Activated CD4-positive, alpha-beta memory T cell treated with anti-CD3 and anti-CD28 coated beads, Interleukin-2, amount 10 ng/mL, durations not matched to agents 7 days and 5 days (primary cell): ENCODE measurements at regions not wholly inside any gene's neighbourhood (a gene's known extent, or its start where the extent isn't known, plus 50 kb on each side); places are given as distances from the start of the nearest gene placed in this dataset.
A peak's percentile ranks its signal among the peaks of the same experiment; 100 is the strongest.

Source experiments
- CTCF ChIA-PET: fragments of 350-600 bp; sonication (Branson Sonifier 250); formaldehyde crosslinking; loops from one replicate; lab custom pipeline; 2021; ENCODE audit warnings: antibody characterized with exemption, inconsistent platforms; lab: Charles Lee
- POLR2A ChIA-PET: fragments of 350-600 bp; sonication (Branson Sonifier 250); formaldehyde crosslinking; loops from one replicate; lab custom pipeline; 2021; ENCODE audit warnings: antibody characterized with exemption; lab: Charles Lee
- DNase-seq: peaks from one replicate; pipeline ENCODE4 v3.0.0-alpha.2; 2020
- H3K27ac Mint-ChIP-seq: one replicate; pipeline ENCODE4 v1.8.0; 2021; ENCODE audit warnings: mild to moderate bottlenecking, mixed read lengths
- H3K27me3 Mint-ChIP-seq: one replicate; pipeline ENCODE4 v1.8.0; 2021; ENCODE audit warnings: mixed read lengths
- H3K36me3 Mint-ChIP-seq: one replicate; pipeline ENCODE4 v1.8.0; 2021; ENCODE audit warnings: low read depth, mixed read lengths
- H3K4me1 Mint-ChIP-seq: one replicate; pipeline ENCODE4 v1.8.0; 2021; ENCODE audit warnings: mixed read lengths
- H3K4me3 Mint-ChIP-seq: one replicate; pipeline ENCODE4 v1.8.0; 2021; ENCODE audit warnings: mild to moderate bottlenecking, mixed read lengths
- H3K9me3 Mint-ChIP-seq: one replicate; pipeline ENCODE4 v1.8.0; 2021; ENCODE audit warnings: mixed read lengths

GRCh38 chr9:134214386-134214765 lies 50.0 kb upstream of the RNU6ATAC start:
- H3K9me3 Mint-ChIP-seq, result peaks cover 4% of the 10 kb centered on the region
- H3K4me3 Mint-ChIP-seq, result no peak overlapping the region
- ChIA-PET POLR2A (no interaction called here), CTCF (no interaction called here)
- H3K27ac Mint-ChIP-seq, result no peak overlapping the region
- no peak for DNase-seq
- H3K36me3 Mint-ChIP-seq, result no peaks in the 10 kb centered on the region
- H3K27me3 Mint-ChIP-seq, result no peaks in the 10 kb centered on the region
- H3K4me1 Mint-ChIP-seq, result no peaks in the 10 kb centered on the region

- CTCF ChIA-PET, result no interaction called here
Observed at GRCh38 chr9:134214766-134215419, 50.5 kb upstream of the RNU6ATAC start.

GRCh38 chr9:134215420-134215698 lies 51.0 kb upstream of the RNU6ATAC start:
- H3K4me3 Mint-ChIP-seq, result no peak overlapping the region
- H3K27me3 Mint-ChIP-seq, result no peaks in the 10 kb centered on the region
- peaks cover 4% of the 10 kb centered on the region for H3K9me3 Mint-ChIP-seq
- ChIA-PET POLR2A (no interaction called here), CTCF (no interaction called here)
- DNase-seq, result no peak
- H3K4me1 Mint-ChIP-seq, result no peaks in the 10 kb centered on the region
- H3K36me3 Mint-ChIP-seq, result no peaks in the 10 kb centered on the region
- no peak overlapping the region for H3K27ac Mint-ChIP-seq

More at GRCh38 chr9:134214766-134215419, 50.5 kb upstream of the RNU6ATAC start:
- no peaks in the 10 kb centered on the region for H3K36me3 Mint-ChIP-seq
- no peaks in the 10 kb centered on the region for H3K4me1 Mint-ChIP-seq
- POLR2A ChIA-PET, result no interaction called here
- no peak for DNase-seq
- no peak overlapping the region for H3K27ac Mint-ChIP-seq
- no peaks in the 10 kb centered on the region for H3K27me3 Mint-ChIP-seq
- H3K9me3 Mint-ChIP-seq, result peaks cover 4% of the 10 kb centered on the region
- no peak overlapping the region for H3K4me3 Mint-ChIP-seq

- POLR2A ChIA-PET, result no interaction called here
- DNase-seq, result no peak
- Mint-ChIP-seq H3K4me3 (no peak overlapping the region), H3K9me3 (peaks cover 4% of the 10 kb centered on the region), H3K27ac (no peak overlapping the region), H3K27me3 (no peaks in the 10 kb centered on the region), H3K36me3 (no peaks in the 10 kb centered on the region), H3K4me1 (no peaks in the 10 kb centered on the region)
- CTCF ChIA-PET, result no interaction called here
Observed at GRCh38 chr9:134215699-134216448, 51.5 kb upstream of the RNU6ATAC start.

- CTCF ChIA-PET, result interaction anchor here (1.6 kb wide), 1 partner anchor 46 kb away, joined by 6 read pairs; no protein-coding TSS in a partner anchor
Observed at GRCh38 chr9:134216449-134216951, 52.1 kb upstream of the RNU6ATAC start.

GRCh38 chr9:134216961-134217360 lies 52.6 kb upstream of the RNU6ATAC start:
- POLR2A ChIA-PET, result no interaction called here
- no peak overlapping the region for H3K4me3 Mint-ChIP-seq
- CTCF ChIA-PET, result interaction anchor here (1.6 kb wide), 1 partner anchor 46 kb away, joined by 6 read pairs; no protein-coding TSS in a partner anchor
- no peak overlapping the region for H3K27ac Mint-ChIP-seq
- H3K4me1 Mint-ChIP-seq, result no peaks in the 10 kb centered on the region
- DNase-seq, result no peak
- H3K9me3 Mint-ChIP-seq, result peaks cover 4% of the 10 kb centered on the region
- no peaks in the 10 kb centered on the region for H3K27me3 Mint-ChIP-seq
- no peaks in the 10 kb centered on the region for H3K36me3 Mint-ChIP-seq

More at GRCh38 chr9:134216449-134216951, 52.1 kb upstream of the RNU6ATAC start:
- H3K4me3 Mint-ChIP-seq, result no peak overlapping the region
- H3K9me3 Mint-ChIP-seq, result peaks cover 4% of the 10 kb centered on the region
- no peak for DNase-seq
- no peaks in the 10 kb centered on the region for H3K36me3 Mint-ChIP-seq
- POLR2A ChIA-PET, result no interaction called here
- no peaks in the 10 kb centered on the region for H3K27me3 Mint-ChIP-seq
- H3K27ac Mint-ChIP-seq, result no peak overlapping the region
- H3K4me1 Mint-ChIP-seq, result no peaks in the 10 kb centered on the region

GRCh38 chr9:134217431-134218210 lies 53.3 kb upstream of the RNU6ATAC start:
- no peaks in the 10 kb centered on the region for H3K36me3 Mint-ChIP-seq
- no peak overlapping the region for H3K4me3 Mint-ChIP-seq
- no peaks in the 10 kb centered on the region for H3K4me1 Mint-ChIP-seq
- no peaks in the 10 kb centered on the region for H3K27me3 Mint-ChIP-seq
- H3K27ac Mint-ChIP-seq, result no peak overlapping the region
- DNase-seq, result peak; percentile 24
- ChIA-PET POLR2A (no interaction called here), CTCF (interaction anchor here (0.7 to 1.6 kb wide), 3 partner anchors 8 to 47 kb away, joined by 3 to 6 read pairs (median 3); no protein-coding TSS in a partner anchor)
- H3K9me3 Mint-ChIP-seq, result peaks cover 4% of the 10 kb centered on the region

GRCh38 chr9:134218230-134218629 lies 53.9 kb upstream of the RNU6ATAC start:
- Mint-ChIP-seq H3K9me3 (no peaks in the 10 kb centered on the region), H3K4me1 (no peaks in the 10 kb centered on the region), H3K27ac (no peak overlapping the region), H3K4me3 (no peak overlapping the region), H3K27me3 (no peaks in the 10 kb centered on the region), H3K36me3 (no peaks in the 10 kb centered on the region)
- no peak for DNase-seq
- ChIA-PET POLR2A (no interaction called here), CTCF (interaction anchor here (0.7 to 1.6 kb wide), 3 partner anchors 9 to 47 kb away, joined by 3 to 6 read pairs (median 3); no protein-coding TSS in a partner anchor)

GRCh38 chr9:134219646-134220060 lies 55.3 kb upstream of the RNU6ATAC start:
- Mint-ChIP-seq H3K4me3 (no peak overlapping the region), H3K36me3 (no peaks in the 10 kb centered on the region)

GRCh38 chr9:134220311-134220710 lies 55.9 kb upstream of the RNU6ATAC start:
- H3K4me1 Mint-ChIP-seq, result no peaks in the 10 kb centered on the region
- CTCF ChIA-PET, result no interaction called here
- DNase-seq, result no peak
- POLR2A ChIA-PET, result no interaction called here
- H3K9me3 Mint-ChIP-seq, result no peaks in the 10 kb centered on the region
- H3K36me3 Mint-ChIP-seq, result no peaks in the 10 kb centered on the region
- no peaks in the 10 kb centered on the region for H3K27me3 Mint-ChIP-seq
- no peak overlapping the region for H3K4me3 Mint-ChIP-seq
- no peak overlapping the region for H3K27ac Mint-ChIP-seq

More at GRCh38 chr9:134219646-134220060, 55.3 kb upstream of the RNU6ATAC start:
- Mint-ChIP-seq H3K27me3 (no peaks in the 10 kb centered on the region), H3K27ac (no peak overlapping the region), H3K4me1 (no peaks in the 10 kb centered on the region), H3K9me3 (no peaks in the 10 kb centered on the region)
- CTCF ChIA-PET, result no interaction called here
- POLR2A ChIA-PET, result interaction anchor here (0.5 kb wide), 1 partner anchor 1252 kb away, joined by 3 read pairs; no protein-coding TSS in a partner anchor
- DNase-seq, result no peak

GRCh38 chr9:134221273-134222017 lies 57.1 kb upstream of the RNU6ATAC start:
- Mint-ChIP-seq H3K4me1 (no peaks in the 10 kb centered on the region), H3K27ac (no peak overlapping the region), H3K36me3 (no peaks in the 10 kb centered on the region), H3K9me3 (no peaks in the 10 kb centered on the region), H3K4me3 (no peak overlapping the region), H3K27me3 (no peaks in the 10 kb centered on the region)
- CTCF ChIA-PET, result no interaction called here
- no peak for DNase-seq
- POLR2A ChIA-PET, result no interaction called here

GRCh38 chr9:134222018-134222573 lies 57.7 kb upstream of the RNU6ATAC start:
- no peaks in the 10 kb centered on the region for H3K9me3 Mint-ChIP-seq
- ChIA-PET CTCF (no interaction called here), POLR2A (no interaction called here)
- no peak overlapping the region for H3K4me3 Mint-ChIP-seq
- DNase-seq, result no peak
- no peak overlapping the region for H3K27ac Mint-ChIP-seq
- H3K36me3 Mint-ChIP-seq, result no peaks in the 10 kb centered on the region
- no peaks in the 10 kb centered on the region for H3K4me1 Mint-ChIP-seq
- H3K27me3 Mint-ChIP-seq, result no peaks in the 10 kb centered on the region
